OCI-LY3 (cell line): ENCODE measurements at regions not wholly inside any gene's neighbourhood (a gene's known extent, or its start where the extent isn't known, plus 50 kb on each side); places are given as distances from the start of the nearest gene placed in this dataset.
"Not testable (repeated sequence)": the region's sequence is repeated elsewhere in the genome, so short reads cannot be mapped to it uniquely, and the experiment has no call there.

Experiments used
- H2AFZ ChIP-seq: fragments of 200-600, 300-600 bp; shearing (Covaris generic); 2 replicates; pipeline ENCODE4 v1.6.0; 2014; ENCODE audit warnings: antibody characterized with exemption, low read depth, low read length
- H3K27ac ChIP-seq: fragments of 200-600, 300-600 bp; sonication (generic); 2 replicates; pipeline ENCODE4 v1.5.1; 2014; ENCODE audit warnings: mild to moderate bottlenecking, low read length, moderate library complexity, mixed read lengths
- H3K27me3 ChIP-seq: fragments of 200-600, 300-600 bp; sonication (generic); 2 replicates; pipeline ENCODE4 v1.6.1; 2014; ENCODE audit warnings: low read depth, low read length, mixed read lengths
- H3K36me3 ChIP-seq: fragments of 200-600, 300-600 bp; sonication (generic); replicated peaks from 2 replicates; pipeline ENCODE3; 2014; ENCODE audit warnings: low read depth, low read length, mixed read lengths
- H3K4me1 ChIP-seq: fragments of 300-600, 200-600 bp; sonication (generic); 2 replicates; pipeline ENCODE4 v1.6.1; 2014; ENCODE audit warnings: low read length, mixed read lengths
- H3K4me2 ChIP-seq: fragments of 200-600, 300-600 bp; sonication (generic); 2 replicates; pipeline ENCODE4 v1.6.1; 2014; ENCODE audit warnings: low read length, mixed read lengths
- H3K4me3 ChIP-seq: fragments of 300-600, 200-600 bp; sonication (generic); 2 replicates; pipeline ENCODE4 v1.5.1; 2014; ENCODE audit warnings: antibody characterized with exemption, mild to moderate bottlenecking, low read length, moderate library complexity
- H3K79me2 ChIP-seq: fragments of 300-600, 200-600 bp; shearing (Covaris generic); 2 replicates; pipeline ENCODE4 v1.6.1; 2014; ENCODE audit warnings: mild to moderate bottlenecking, low read length, mixed read lengths
- H3K9ac ChIP-seq: fragments of 300-600, 200-600 bp; shearing (Covaris generic); 2 replicates; pipeline ENCODE4 v1.6.0; 2014; ENCODE audit warnings: mild to moderate bottlenecking, low read length, moderate library complexity
- H3K9me3 ChIP-seq: fragments of 200-600, 300-600 bp; shearing (Covaris generic); 2 replicates; pipeline ENCODE4 v1.6.1; 2014; ENCODE audit warnings: low read length, mixed read lengths; ENCODE audit not compliant: insufficient read depth
- H4K20me1 ChIP-seq: fragments of 200-600, 300-600 bp; sonication (generic); 2 replicates; pipeline ENCODE4 v1.6.1; 2016; ENCODE audit warnings: low read length, mixed read lengths; ENCODE audit not compliant: insufficient read depth
- CTCF ChIP-seq: fragments of 200-600, 300-600 bp; sonication (generic); IDR thresholded peaks from 2 replicates; pipeline ENCODE4 v1.5.1; 2014; ENCODE audit warnings: antibody characterized with exemption, low read length, low read depth
- EZH2phosphoT487 ChIP-seq: fragments of 200-600 bp; shearing (Covaris generic); IDR thresholded peaks from 2 replicates; pipeline ENCODE4 v1.6.1; 2018; ENCODE audit warnings: antibody characterized with exemption, mixed run types, low read depth

- Histone ChIP-seq H3K4me1 (no peaks in the 10 kb centered on the region), H3K27ac (no peak overlapping the region), H2AFZ (no peak overlapping the region), H3K9ac (no peak overlapping the region), H3K4me2 (no peak overlapping the region), H3K27me3 (no peaks in the 10 kb centered on the region), H3K36me3 (no peaks in the 10 kb centered on the region), H3K79me2 (no peaks in the 10 kb centered on the region), H3K4me3 (no peak overlapping the region), H3K9me3 (no peaks in the 10 kb centered on the region), H4K20me1 (no peaks in the 10 kb centered on the region)
- no peak for TF ChIP-seq EZH2phosphoT487
These were observed 466.1 kb downstream of the AJAP1 start for GRCh38 chr1:5120559-5120958.

- Histone ChIP-seq H2AFZ (no peak overlapping the region), H3K27me3 (no peaks in the 10 kb centered on the region), H3K27ac (no peak overlapping the region), H3K4me3 (no peak overlapping the region), H3K9ac (no peak overlapping the region), H3K36me3 (no peaks in the 10 kb centered on the region), H3K79me2 (no peaks in the 10 kb centered on the region), H3K4me1 (no peaks in the 10 kb centered on the region), H4K20me1 (no peaks in the 10 kb centered on the region), H3K9me3 (no peaks in the 10 kb centered on the region), H3K4me2 (no peak overlapping the region)
- TF ChIP-seq CTCF, result no peak
- TF ChIP-seq EZH2phosphoT487, result no peak
These were observed 465.2 kb downstream of the AJAP1 start for GRCh38 chr1:5119366-5120234.

- not testable (repeated sequence) for H2AFZ ChIP-seq, H3K27ac ChIP-seq, H3K36me3 ChIP-seq, H3K9ac ChIP-seq, H3K4me1 ChIP-seq, H3K79me2 ChIP-seq, H3K4me3 ChIP-seq, H3K27me3 ChIP-seq, H3K4me2 ChIP-seq, H4K20me1 ChIP-seq, H3K9me3 ChIP-seq
These were observed 464.4 kb downstream of the AJAP1 start for GRCh38 chr1:5118771-5119170.

GRCh38 chr1:5118292-5118691 lies 463.9 kb downstream of the AJAP1 start:
- H3K9ac ChIP-seq, H3K27ac ChIP-seq, H3K79me2 ChIP-seq, H4K20me1 ChIP-seq, H3K4me1 ChIP-seq, H3K4me2 ChIP-seq, H3K36me3 ChIP-seq, H3K4me3 ChIP-seq, H3K9me3 ChIP-seq, H2AFZ ChIP-seq, H3K27me3 ChIP-seq: not testable (repeated sequence)

GRCh38 chr1:5111581-5111980 lies 457.2 kb downstream of the AJAP1 start:
- H3K27me3 ChIP-seq, result no peaks in the 10 kb centered on the region
- TF ChIP-seq EZH2phosphoT487 (no peak), CTCF (no peak)
- H3K27ac ChIP-seq, result no peak overlapping the region
- H3K4me1 ChIP-seq, result no peaks in the 10 kb centered on the region
- H3K4me2 ChIP-seq, result no peak overlapping the region
- H3K79me2 ChIP-seq, result no peaks in the 10 kb centered on the region
- no peak overlapping the region for H3K4me3 ChIP-seq
- H4K20me1 ChIP-seq, result no peaks in the 10 kb centered on the region
- H3K36me3 ChIP-seq, result no peaks in the 10 kb centered on the region
- no peak overlapping the region for H2AFZ ChIP-seq
- H3K9me3 ChIP-seq, result no peaks in the 10 kb centered on the region
- H3K9ac ChIP-seq, result no peak overlapping the region
